Loucy (cell line): ENCODE measurements at regions not wholly inside any gene's neighbourhood (a gene's known extent, or its start where the extent isn't known, plus 50 kb on each side); places are given as distances from the start of the nearest gene placed in this dataset.

Experiments
- H2AFZ ChIP-seq: fragments of 200-600 bp; sonication (generic); 2 replicates; pipeline ENCODE4 v1.6.0; 2016; ENCODE audit warnings: antibody characterized with exemption, mild to moderate bottlenecking, low read length, moderate library complexity
- H3F3A ChIP-seq: fragments of 200-600 bp; 2 replicates; pipeline ENCODE4 v1.6.0; 2016; ENCODE audit warnings: antibody characterized with exemption, low read depth, mild to moderate bottlenecking
- H3K27me3 ChIP-seq: fragments of 200-600 bp; sonication (generic); 2 replicates; pipeline ENCODE4 v1.6.1; 2014; ENCODE audit warnings: low read length, mild to moderate bottlenecking; ENCODE audit not compliant: insufficient read depth, poor library complexity, severe bottlenecking
- H3K36me3 ChIP-seq: fragments of 200-600 bp; sonication (generic); 2 replicates; pipeline ENCODE4 v1.6.1; 2016; ENCODE audit warnings: low read length; ENCODE audit not compliant: insufficient read depth
- H3K4me1 ChIP-seq: fragments of 200-600 bp; sonication (generic); 2 replicates; pipeline ENCODE4 v1.5.1; 2014; ENCODE audit warnings: low read length, mild to moderate bottlenecking; ENCODE audit not compliant: insufficient read depth, poor library complexity, severe bottlenecking
- H3K4me2 ChIP-seq: fragments of 200-600 bp; sonication (generic); 2 replicates; pipeline ENCODE4 v1.6.0; 2014; ENCODE audit warnings: antibody characterized with exemption, low read length, low read depth, mild to moderate bottlenecking; ENCODE audit not compliant: poor library complexity, severe bottlenecking
- H3K4me3 ChIP-seq: fragments of 200-600 bp; sonication (generic); 2 replicates; pipeline ENCODE4 v1.5.1; 2014; ENCODE audit warnings: low read length, mild to moderate bottlenecking, mixed read lengths; ENCODE audit not compliant: poor library complexity, severe bottlenecking
- H3K79me2 ChIP-seq: fragments of 200-600 bp; sonication (generic); 2 replicates; pipeline ENCODE4 v1.6.1; 2014; ENCODE audit warnings: low read length; ENCODE audit not compliant: insufficient read depth
- H3K9ac ChIP-seq: fragments of 200-600 bp; sonication (generic); 2 replicates; pipeline ENCODE4 v1.6.0; 2014; ENCODE audit warnings: mild to moderate bottlenecking, low read depth, low read length, moderate library complexity; ENCODE audit not compliant: poor library complexity, severe bottlenecking
- H3K9me2 ChIP-seq: fragments of 200-600 bp; sonication (generic); replicated peaks from 2 replicates; pipeline ENCODE4 v1.6.1; 2016; ENCODE audit warnings: low read depth, low read length, mixed read lengths
- H3K9me3 ChIP-seq: fragments of 200-600 bp; sonication (generic); 2 replicates; pipeline ENCODE4 v1.6.1; 2014; ENCODE audit warnings: mild to moderate bottlenecking, antibody characterized with exemption, low read length, low read depth; ENCODE audit not compliant: insufficient read depth
- H4K20me1 ChIP-seq: fragments of 200-600 bp; sonication (generic); 2 replicates; pipeline ENCODE4 v1.6.0; 2014; ENCODE audit warnings: antibody characterized with exemption, low read length, mild to moderate bottlenecking; ENCODE audit not compliant: insufficient read depth, poor library complexity, severe bottlenecking
- EZH2phosphoT487 ChIP-seq: fragments of 200-600 bp; IDR thresholded peaks from 2 replicates; pipeline ENCODE4 v1.6.1; 2018; ENCODE audit warnings: antibody characterized with exemption, mild to moderate bottlenecking, moderate library complexity, borderline replicate concordance
- TF ChIP-seq, protein P1 (sequence below): fragments of 200-600 bp; sonication (generic); conservative IDR thresholded peaks from 2 replicates; pipeline ENCODE4 v1.5.1; 2014; ENCODE audit warnings: mild to moderate bottlenecking, antibody characterized with exemption, low read length

DNA sequence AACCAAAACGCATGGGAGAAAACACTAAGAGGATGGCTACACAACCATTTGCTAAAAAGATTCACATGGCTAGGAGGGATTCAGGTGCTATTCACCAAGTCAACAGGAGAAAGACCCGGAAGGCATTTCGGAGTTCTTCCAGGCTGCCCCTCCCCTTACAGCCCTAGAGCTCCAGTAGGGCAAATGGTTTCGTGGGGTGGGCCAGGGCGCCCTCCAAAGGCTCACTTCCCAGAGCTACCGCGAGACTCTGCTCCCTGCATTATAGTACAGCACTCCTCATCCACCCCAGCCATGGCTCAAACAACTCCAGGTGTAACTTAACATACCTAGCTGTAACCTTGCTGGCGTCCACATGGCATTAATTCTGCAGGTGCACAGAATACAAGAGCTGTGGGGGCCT, 179.7 kb downstream of the SLC39A8 start:
- no peak overlapping the region for H3K4me2 ChIP-seq
- H3K79me2 ChIP-seq: no peaks in the 10 kb centered on the region
- H3K9me2 ChIP-seq: no peaks in the 10 kb centered on the region
- H3K9me3 ChIP-seq: no peaks in the 10 kb centered on the region
- no peaks in the 10 kb centered on the region for H3K27me3 ChIP-seq
- H2AFZ ChIP-seq: no peak overlapping the region
- H4K20me1 ChIP-seq: no peaks in the 10 kb centered on the region
- no peak overlapping the region for H3K4me3 ChIP-seq
- peaks cover 14% of the 10 kb centered on the region for H3K4me1 ChIP-seq
- H3F3A ChIP-seq: no peaks in the 10 kb centered on the region
- no peak overlapping the region for H3K9ac ChIP-seq
- no peaks in the 10 kb centered on the region for H3K36me3 ChIP-seq
- TF ChIP-seq, protein P1, sequence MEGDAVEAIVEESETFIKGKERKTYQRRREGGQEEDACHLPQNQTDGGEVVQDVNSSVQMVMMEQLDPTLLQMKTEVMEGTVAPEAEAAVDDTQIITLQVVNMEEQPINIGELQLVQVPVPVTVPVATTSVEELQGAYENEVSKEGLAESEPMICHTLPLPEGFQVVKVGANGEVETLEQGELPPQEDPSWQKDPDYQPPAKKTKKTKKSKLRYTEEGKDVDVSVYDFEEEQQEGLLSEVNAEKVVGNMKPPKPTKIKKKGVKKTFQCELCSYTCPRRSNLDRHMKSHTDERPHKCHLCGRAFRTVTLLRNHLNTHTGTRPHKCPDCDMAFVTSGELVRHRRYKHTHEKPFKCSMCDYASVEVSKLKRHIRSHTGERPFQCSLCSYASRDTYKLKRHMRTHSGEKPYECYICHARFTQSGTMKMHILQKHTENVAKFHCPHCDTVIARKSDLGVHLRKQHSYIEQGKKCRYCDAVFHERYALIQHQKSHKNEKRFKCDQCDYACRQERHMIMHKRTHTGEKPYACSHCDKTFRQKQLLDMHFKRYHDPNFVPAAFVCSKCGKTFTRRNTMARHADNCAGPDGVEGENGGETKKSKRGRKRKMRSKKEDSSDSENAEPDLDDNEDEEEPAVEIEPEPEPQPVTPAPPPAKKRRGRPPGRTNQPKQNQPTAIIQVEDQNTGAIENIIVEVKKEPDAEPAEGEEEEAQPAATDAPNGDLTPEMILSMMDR: no peak
- no peak for TF ChIP-seq EZH2phosphoT487

DNA sequence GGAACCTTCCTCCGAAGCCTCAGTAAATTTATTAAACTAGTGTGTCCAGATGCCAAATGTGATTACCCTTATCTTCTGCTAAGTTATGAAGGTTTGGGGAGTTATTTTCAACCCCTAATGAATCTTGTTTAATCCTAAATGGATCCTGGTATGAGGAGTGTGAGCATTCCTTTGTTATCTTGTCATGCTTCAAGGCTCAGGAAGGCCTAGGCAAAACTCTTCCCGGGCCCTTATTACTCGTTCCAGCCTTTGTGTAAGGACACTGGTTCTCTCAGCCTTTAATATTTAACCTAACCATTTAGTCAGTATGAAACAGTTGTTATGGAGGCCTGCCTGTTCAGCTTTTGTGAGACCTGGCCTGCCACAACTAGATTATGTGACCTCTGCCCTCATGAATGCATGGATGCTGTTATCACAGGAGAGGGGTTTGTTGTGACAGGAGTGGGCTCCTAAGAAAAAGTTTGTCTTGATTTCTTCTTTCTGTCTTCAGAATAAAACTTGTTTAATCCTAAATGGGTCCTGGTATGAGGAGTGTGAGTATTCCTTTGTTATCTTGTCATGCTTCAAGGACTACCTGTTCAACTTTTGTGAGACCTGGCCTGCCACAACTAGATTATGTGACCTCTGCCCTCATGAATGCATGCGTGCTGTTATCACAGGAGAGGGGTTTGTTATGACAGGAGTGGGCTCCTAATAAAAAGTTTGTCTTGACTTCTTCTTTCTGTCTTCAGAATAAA, 181.7 kb downstream of the SLC39A8 start:
- no peaks in the 10 kb centered on the region for H3K36me3 ChIP-seq
- no peaks in the 10 kb centered on the region for H4K20me1 ChIP-seq
- no peaks in the 10 kb centered on the region for H3F3A ChIP-seq
- H3K4me2 ChIP-seq: no peak overlapping the region
- H3K27me3 ChIP-seq: no peaks in the 10 kb centered on the region
- H3K9ac ChIP-seq: no peak overlapping the region
- no peaks in the 10 kb centered on the region for H3K79me2 ChIP-seq
- H2AFZ ChIP-seq: no peak overlapping the region
- H3K4me3 ChIP-seq: no peak overlapping the region
- no peak for TF ChIP-seq EZH2phosphoT487
- TF ChIP-seq, protein P1: no peak
- H3K9me2 ChIP-seq: no peaks in the 10 kb centered on the region
- no peaks in the 10 kb centered on the region for H3K9me3 ChIP-seq
- peaks cover 13% of the 10 kb centered on the region for H3K4me1 ChIP-seq

DNA sequence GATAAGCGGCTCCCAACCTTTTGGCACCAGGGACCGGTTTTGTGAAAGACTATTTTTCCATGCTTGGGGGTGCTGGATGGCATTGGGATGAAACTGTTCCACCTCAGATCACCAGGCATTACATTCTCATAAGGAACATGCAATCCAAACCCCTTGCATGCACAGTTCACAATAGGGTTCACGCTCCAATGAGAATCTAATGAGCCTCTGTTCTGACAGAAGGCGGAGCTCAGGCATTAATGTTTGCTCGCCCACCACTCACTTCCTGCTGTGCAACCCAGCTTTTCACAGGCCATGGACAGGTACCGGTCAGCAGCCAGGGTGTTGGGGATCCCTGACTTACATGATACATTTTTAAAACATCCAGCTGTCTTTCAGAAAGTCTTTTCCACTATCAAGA, 187.3 kb downstream of the SLC39A8 start:
- Histone ChIP-seq H2AFZ (peak overlapping the region; percentile 13; the same call in 1 of the 2 replicates), H3K4me3 (no peak overlapping the region), H3K9ac (no peak overlapping the region), H3K36me3 (no peaks in the 10 kb centered on the region), H3K4me1 (peaks cover 13% of the 10 kb centered on the region), H3K4me2 (no peak overlapping the region), H3F3A (no peaks in the 10 kb centered on the region), H3K27me3 (no peaks in the 10 kb centered on the region), H4K20me1 (no peaks in the 10 kb centered on the region), H3K9me2 (no peaks in the 10 kb centered on the region), H3K79me2 (no peaks in the 10 kb centered on the region), H3K9me3 (no peaks in the 10 kb centered on the region)
- no peak for TF ChIP-seq EZH2phosphoT487
- TF ChIP-seq, protein P1: no peak
